A673 (cell line): ENCODE measurements at regions not wholly inside any gene's neighbourhood (a gene's known extent, or its start where the extent isn't known, plus 50 kb on each side); places are given as distances from the start of the nearest gene placed in this dataset.
"Not testable (repeated sequence)": the region's sequence is repeated elsewhere in the genome, so short reads cannot be mapped to it uniquely, and the experiment has no call there.

Source experiments
- EZH2 ChIP-seq: fragments of 200-600 bp; sonication (generic); IDR thresholded peaks from 2 replicates; pipeline ENCODE4 v1.6.1; 2017; ENCODE audit warnings: borderline replicate concordance, low read depth, mild to moderate bottlenecking, mixed read lengths, antibody characterized with exemption, low read length; ENCODE audit not compliant: poor library complexity, severe bottlenecking
- TF ChIP-seq, protein P1 (sequence below): fragments of 300-800, 200-600 bp; sonication (generic); conservative IDR thresholded peaks from 2 replicates; pipeline ENCODE4 v1.5.1; 2017; ENCODE audit warnings: low read depth, mild to moderate bottlenecking, antibody characterized with exemption, low read length, moderate library complexity, mixed read lengths

GRCh38 chr2:111462572-111462971, 341.9 kb downstream of the BCL2L11 start:
- TF ChIP-seq, protein P1, sequence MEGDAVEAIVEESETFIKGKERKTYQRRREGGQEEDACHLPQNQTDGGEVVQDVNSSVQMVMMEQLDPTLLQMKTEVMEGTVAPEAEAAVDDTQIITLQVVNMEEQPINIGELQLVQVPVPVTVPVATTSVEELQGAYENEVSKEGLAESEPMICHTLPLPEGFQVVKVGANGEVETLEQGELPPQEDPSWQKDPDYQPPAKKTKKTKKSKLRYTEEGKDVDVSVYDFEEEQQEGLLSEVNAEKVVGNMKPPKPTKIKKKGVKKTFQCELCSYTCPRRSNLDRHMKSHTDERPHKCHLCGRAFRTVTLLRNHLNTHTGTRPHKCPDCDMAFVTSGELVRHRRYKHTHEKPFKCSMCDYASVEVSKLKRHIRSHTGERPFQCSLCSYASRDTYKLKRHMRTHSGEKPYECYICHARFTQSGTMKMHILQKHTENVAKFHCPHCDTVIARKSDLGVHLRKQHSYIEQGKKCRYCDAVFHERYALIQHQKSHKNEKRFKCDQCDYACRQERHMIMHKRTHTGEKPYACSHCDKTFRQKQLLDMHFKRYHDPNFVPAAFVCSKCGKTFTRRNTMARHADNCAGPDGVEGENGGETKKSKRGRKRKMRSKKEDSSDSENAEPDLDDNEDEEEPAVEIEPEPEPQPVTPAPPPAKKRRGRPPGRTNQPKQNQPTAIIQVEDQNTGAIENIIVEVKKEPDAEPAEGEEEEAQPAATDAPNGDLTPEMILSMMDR, result not testable (repeated sequence)
- not testable (repeated sequence) for TF ChIP-seq EZH2
